B cell (primary cell): ENCODE measurements at regions not wholly inside any gene's neighbourhood (a gene's known extent, or its start where the extent isn't known, plus 50 kb on each side); places are given as distances from the start of the nearest gene placed in this dataset.

Source experiments
- CTCF ChIP-seq: fragments of 200-600 bp; IDR thresholded peaks from one replicate; pipeline ENCODE4 v1.8.0; 2022; ENCODE audit warnings: antibody characterized with exemption, mild to moderate bottlenecking
- EZH2 ChIP-seq: IDR thresholded peaks from 2 replicates; pipeline ENCODE4 v1.6.1; 2012; ENCODE audit warnings: borderline replicate concordance, low read depth, mild to moderate bottlenecking, moderate library complexity, low read length; ENCODE audit not compliant: insufficient read depth, poor library complexity, severe bottlenecking

GRCh38 chr3:102617381-102617780, 182.6 kb downstream of the ZPLD1 start:
- no peak for TF ChIP-seq CTCF
- no peak for TF ChIP-seq EZH2
